K562 (cell line): ENCODE measurements at regions not wholly inside any gene's neighbourhood (a gene's known extent, or its start where the extent isn't known, plus 50 kb on each side); places are given as distances from the start of the nearest gene placed in this dataset.

Experiments
- CBFA2T2 ChIP-seq: fragments of 450-650 bp; conservative IDR thresholded peaks from 2 replicates; pipeline ENCODE4 v1.6.1; 2017; ENCODE audit warnings: mild to moderate bottlenecking
- CBX1 ChIP-seq: sonication (generic); IDR thresholded peaks from 2 replicates; pipeline ENCODE4 v1.6.1; 2016; ENCODE audit warnings: antibody characterized with exemption, low read depth, mild to moderate bottlenecking
- EP400 ChIP-seq: fragments of 450-650 bp; IDR thresholded peaks from 2 replicates; pipeline ENCODE4 v1.6.1; 2017; ENCODE audit warnings: antibody characterized with exemption, mild to moderate bottlenecking, moderate library complexity
- EWSR1 ChIP-seq: fragments of 450-650 bp; IDR thresholded peaks from 2 replicates; pipeline ENCODE4 v1.6.1; 2018; ENCODE audit warnings: borderline replicate concordance, mild to moderate bottlenecking, low read depth, moderate library complexity; ENCODE audit not compliant: partially characterized antibody
- GATAD2B ChIP-seq: fragments of 450-650 bp; IDR thresholded peaks from 2 replicates; pipeline ENCODE4 v1.6.1; 2017; ENCODE audit warnings: mild to moderate bottlenecking, borderline replicate concordance
- HMG20A ChIP-seq: fragments of 450-650 bp; formaldehyde crosslinking; conservative IDR thresholded peaks from 2 replicates; pipeline ENCODE4 v1.4.0; 2020; ENCODE audit warnings: mild to moderate bottlenecking, mixed read lengths
- KLF1 ChIP-seq: fragments of 450-650 bp; IDR thresholded peaks from 2 replicates; pipeline ENCODE4 v1.6.1; 2016; ENCODE audit warnings: missing genetic modification characterization, missing compliant biosample characterization
- MTA1 ChIP-seq: fragments of 450-650 bp; IDR thresholded peaks from 2 replicates; pipeline ENCODE4 v1.6.1; 2017; ENCODE audit warnings: borderline replicate concordance
- NFYB ChIP-seq: IDR thresholded peaks from 2 replicates; pipeline ENCODE4 v1.6.1; 2011; ENCODE audit warnings: mild to moderate bottlenecking, moderate library complexity; ENCODE audit not compliant: insufficient read length; ENCODE audit errors: extremely low read depth
- PHB2 ChIP-seq: fragments of 450-650 bp; IDR thresholded peaks from 2 replicates; pipeline ENCODE4 v1.6.1; 2017; ENCODE audit warnings: low read depth
- PHF8 ChIP-seq: fragments of 200-600 bp; sonication (generic); IDR thresholded peaks from 2 replicates; pipeline ENCODE4 v1.6.1; 2012; ENCODE audit warnings: mixed run types, mild to moderate bottlenecking, inconsistent platforms, low read length, moderate library complexity, borderline replicate concordance
- POLR2H ChIP-seq: IDR thresholded peaks from 2 replicates; pipeline ENCODE4 v1.6.1; 2016; ENCODE audit warnings: missing genetic modification characterization, low read depth, mild to moderate bottlenecking, control low read depth, missing compliant biosample characterization, moderate library complexity
- SMC3 ChIP-seq: conservative IDR thresholded peaks from 2 replicates; pipeline ENCODE4 v1.6.1; 2011; ENCODE audit warnings: low read depth, low read length, improper control_type of control experiment; ENCODE audit not compliant: insufficient read depth
- ZNF146 ChIP-seq: IDR thresholded peaks from one replicate; pipeline ENCODE4 v1.6.1; 2018; ENCODE audit warnings: missing compliant biosample characterization; ENCODE audit not compliant: unreplicated experiment
- ZNF584 ChIP-seq: fragments of 200-800 bp; sonication (Bioruptor generic); IDR thresholded peaks from 2 replicates; pipeline ENCODE4 v1.6.1; 2016; ENCODE audit warnings: low read depth, mild to moderate bottlenecking, missing genetic modification characterization, missing compliant biosample characterization
- TF ChIP-seq, protein P1 (sequence below), 2 experiments: IDR thresholded peaks; 2 replicates each; pipeline ENCODE4 v1.6.1; 2012; ENCODE audit warnings: improper control_type of control experiment in 2 of 2, low read depth in 2 of 2, low read length in 2 of 2, borderline replicate concordance in 1 of 2
- TF ChIP-seq, protein P2 (sequence below): sonication (generic); formaldehyde crosslinking; IDR thresholded peaks from 2 replicates; pipeline ENCODE4 v1.9.0; 2022; ENCODE audit warnings: mild to moderate bottlenecking, missing genetic modification reagents
- TF ChIP-seq, protein P3 (sequence below), 2 experiments: fragments of 450-650 bp; conservative IDR thresholded peaks; 2 replicates each; pipeline ENCODE4 v1.6.1; 2017; ENCODE audit warnings: mild to moderate bottlenecking in 2 of 2, moderate library complexity in 2 of 2
- TF ChIP-seq, protein P4 (sequence below): sonication (generic); formaldehyde crosslinking; IDR thresholded peaks from 2 replicates; pipeline ENCODE4 v1.8.1; 2023; ENCODE audit warnings: mild to moderate bottlenecking, missing genetic modification reagents
- TF ChIP-seq, protein P5 (sequence below): sonication (generic); formaldehyde crosslinking; IDR thresholded peaks from 2 replicates; pipeline ENCODE4 v1.5.0; 2020; ENCODE audit warnings: missing genetic modification reagents

DNA sequence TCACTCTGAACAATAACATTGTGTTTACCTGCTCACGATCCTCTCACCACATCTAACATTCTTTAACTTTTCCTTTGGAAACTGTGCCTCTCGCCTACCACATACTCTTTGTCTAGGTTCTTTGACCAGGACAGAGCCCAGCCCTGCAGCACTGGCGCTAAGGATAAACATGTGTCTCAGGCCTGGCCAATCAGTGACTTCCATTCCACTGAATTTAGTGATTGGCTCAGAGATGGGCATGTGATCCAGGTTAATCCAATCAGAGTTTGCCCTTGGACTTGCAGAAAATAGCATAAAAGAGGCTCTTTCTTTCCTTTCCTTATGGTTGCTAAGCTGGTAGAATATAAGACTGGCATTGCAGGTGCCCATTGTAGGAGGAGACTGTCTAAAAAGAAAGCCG is 605.7 kb downstream of the MATN1 start (continued):
- TF ChIP-seq, protein P1, sequence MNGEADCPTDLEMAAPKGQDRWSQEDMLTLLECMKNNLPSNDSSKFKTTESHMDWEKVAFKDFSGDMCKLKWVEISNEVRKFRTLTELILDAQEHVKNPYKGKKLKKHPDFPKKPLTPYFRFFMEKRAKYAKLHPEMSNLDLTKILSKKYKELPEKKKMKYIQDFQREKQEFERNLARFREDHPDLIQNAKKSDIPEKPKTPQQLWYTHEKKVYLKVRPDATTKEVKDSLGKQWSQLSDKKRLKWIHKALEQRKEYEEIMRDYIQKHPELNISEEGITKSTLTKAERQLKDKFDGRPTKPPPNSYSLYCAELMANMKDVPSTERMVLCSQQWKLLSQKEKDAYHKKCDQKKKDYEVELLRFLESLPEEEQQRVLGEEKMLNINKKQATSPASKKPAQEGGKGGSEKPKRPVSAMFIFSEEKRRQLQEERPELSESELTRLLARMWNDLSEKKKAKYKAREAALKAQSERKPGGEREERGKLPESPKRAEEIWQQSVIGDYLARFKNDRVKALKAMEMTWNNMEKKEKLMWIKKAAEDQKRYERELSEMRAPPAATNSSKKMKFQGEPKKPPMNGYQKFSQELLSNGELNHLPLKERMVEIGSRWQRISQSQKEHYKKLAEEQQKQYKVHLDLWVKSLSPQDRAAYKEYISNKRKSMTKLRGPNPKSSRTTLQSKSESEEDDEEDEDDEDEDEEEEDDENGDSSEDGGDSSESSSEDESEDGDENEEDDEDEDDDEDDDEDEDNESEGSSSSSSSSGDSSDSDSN (IDR thresholded peaks at IDR 0.05; ENCODE audit: borderline replicate concordance in 1 of 2, low read depth in 2 of 2, low read length in 2 of 2), result no peak
- TF ChIP-seq PHF8, result no peak
- TF ChIP-seq EWSR1, result no peak
- TF ChIP-seq, protein P2, sequence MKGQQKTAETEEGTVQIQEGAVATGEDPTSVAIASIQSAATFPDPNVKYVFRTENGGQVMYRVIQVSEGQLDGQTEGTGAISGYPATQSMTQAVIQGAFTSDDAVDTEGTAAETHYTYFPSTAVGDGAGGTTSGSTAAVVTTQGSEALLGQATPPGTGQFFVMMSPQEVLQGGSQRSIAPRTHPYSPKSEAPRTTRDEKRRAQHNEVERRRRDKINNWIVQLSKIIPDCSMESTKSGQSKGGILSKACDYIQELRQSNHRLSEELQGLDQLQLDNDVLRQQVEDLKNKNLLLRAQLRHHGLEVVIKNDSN (CRISPR knock-in tag), result peak; percentile 95
- TF ChIP-seq PHB2, result no peak
- TF ChIP-seq CBFA2T2, result peak; percentile 25; the same call in 1 of the 2 replicates
- no peak for TF ChIP-seq ZNF146 (CRISPR knock-in tag)
- TF ChIP-seq, protein P3, sequence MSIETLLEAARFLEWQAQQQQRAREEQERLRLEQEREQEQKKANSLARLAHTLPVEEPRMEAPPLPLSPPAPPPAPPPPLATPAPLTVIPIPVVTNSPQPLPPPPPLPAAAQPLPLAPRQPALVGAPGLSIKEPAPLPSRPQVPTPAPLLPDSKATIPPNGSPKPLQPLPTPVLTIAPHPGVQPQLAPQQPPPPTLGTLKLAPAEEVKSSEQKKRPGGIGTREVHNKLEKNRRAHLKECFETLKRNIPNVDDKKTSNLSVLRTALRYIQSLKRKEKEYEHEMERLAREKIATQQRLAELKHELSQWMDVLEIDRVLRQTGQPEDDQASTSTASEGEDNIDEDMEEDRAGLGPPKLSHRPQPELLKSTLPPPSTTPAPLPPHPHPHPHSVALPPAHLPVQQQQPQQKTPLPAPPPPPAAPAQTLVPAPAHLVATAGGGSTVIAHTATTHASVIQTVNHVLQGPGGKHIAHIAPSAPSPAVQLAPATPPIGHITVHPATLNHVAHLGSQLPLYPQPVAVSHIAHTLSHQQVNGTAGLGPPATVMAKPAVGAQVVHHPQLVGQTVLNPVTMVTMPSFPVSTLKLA (conservative IDR thresholded peaks at IDR 0.05), result no peak
- TF ChIP-seq HMG20A, result no peak
- TF ChIP-seq CBX1, result no peak
- no peak for TF ChIP-seq ZNF584 (CRISPR knock-in tag)
- TF ChIP-seq KLF1, result no peak
- TF ChIP-seq, protein P4, sequence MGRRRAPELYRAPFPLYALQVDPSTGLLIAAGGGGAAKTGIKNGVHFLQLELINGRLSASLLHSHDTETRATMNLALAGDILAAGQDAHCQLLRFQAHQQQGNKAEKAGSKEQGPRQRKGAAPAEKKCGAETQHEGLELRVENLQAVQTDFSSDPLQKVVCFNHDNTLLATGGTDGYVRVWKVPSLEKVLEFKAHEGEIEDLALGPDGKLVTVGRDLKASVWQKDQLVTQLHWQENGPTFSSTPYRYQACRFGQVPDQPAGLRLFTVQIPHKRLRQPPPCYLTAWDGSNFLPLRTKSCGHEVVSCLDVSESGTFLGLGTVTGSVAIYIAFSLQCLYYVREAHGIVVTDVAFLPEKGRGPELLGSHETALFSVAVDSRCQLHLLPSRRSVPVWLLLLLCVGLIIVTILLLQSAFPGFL, result no peak
- TF ChIP-seq NFYB, result peak; percentile 86
- no peak for TF ChIP-seq GATAD2B
- TF ChIP-seq SMC3, result no peak
- no peak for TF ChIP-seq POLR2H (tag)
- no peak for TF ChIP-seq MTA1
- TF ChIP-seq, protein P5, sequence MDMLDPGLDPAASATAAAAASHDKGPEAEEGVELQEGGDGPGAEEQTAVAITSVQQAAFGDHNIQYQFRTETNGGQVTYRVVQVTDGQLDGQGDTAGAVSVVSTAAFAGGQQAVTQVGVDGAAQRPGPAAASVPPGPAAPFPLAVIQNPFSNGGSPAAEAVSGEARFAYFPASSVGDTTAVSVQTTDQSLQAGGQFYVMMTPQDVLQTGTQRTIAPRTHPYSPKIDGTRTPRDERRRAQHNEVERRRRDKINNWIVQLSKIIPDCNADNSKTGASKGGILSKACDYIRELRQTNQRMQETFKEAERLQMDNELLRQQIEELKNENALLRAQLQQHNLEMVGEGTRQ, result peak; percentile 96
- TF ChIP-seq EP400, result no peak
